GM12891 (cell line): ENCODE measurements at regions not wholly inside any gene's neighbourhood (a gene's known extent, or its start where the extent isn't known, plus 50 kb on each side); places are given as distances from the start of the nearest gene placed in this dataset.
A peak's percentile ranks its signal among the peaks of the same experiment; 100 is the strongest.

Experiments used
- DNase-seq: peaks from one replicate; pipeline ENCODE4 v3.0.0; 2011; ENCODE audit warnings: low spot score; ENCODE audit not compliant: insufficient read length
- FAIRE-seq: peaks from 2 replicates; lab custom pipeline; 2011; peaks lifted over from hg19 to GRCh38; lab: Jason Lieb, UNC
- PAX5 ChIP-seq: IDR thresholded peaks from 2 replicates; pipeline ENCODE4 v1.6.1; 2011; ENCODE audit warnings: low read length, moderate library complexity, mild to moderate bottlenecking; ENCODE audit not compliant: insufficient read depth, severe bottlenecking
- POLR2A ChIP-seq: IDR thresholded peaks from 2 replicates; pipeline ENCODE4 v1.6.1; 2011; ENCODE audit warnings: low read depth, low read length, control low read depth
- POLR2AphosphoS5 ChIP-seq: IDR thresholded peaks from 2 replicates; pipeline ENCODE4 v1.6.1; 2011; ENCODE audit warnings: low read depth, low read length, control low read depth
- POU2F2 ChIP-seq: IDR thresholded peaks from 2 replicates; pipeline ENCODE4 v1.6.1; 2011; ENCODE audit warnings: low read depth, mild to moderate bottlenecking, control low read depth, low read length, moderate library complexity
- SPI1 ChIP-seq: IDR thresholded peaks from 2 replicates; pipeline ENCODE4 v1.6.1; 2011; ENCODE audit warnings: low read depth, low read length, control low read depth
- TAF1 ChIP-seq: IDR thresholded peaks from 2 replicates; pipeline ENCODE4 v1.6.1; 2011; ENCODE audit warnings: low read depth, low read length, control low read depth

- DNase-seq = no peak
- TF ChIP-seq SPI1 (peak; percentile 88), POLR2A (no peak)
- FAIRE-seq = peak; percentile 78
These were observed 94.8 kb upstream of the SGIP1 start for GRCh38 chr1:66439031-66439740.

GRCh38 chr1:66443793-66444192, 90.2 kb upstream of the SGIP1 start:
- FAIRE-seq = no peak
- DNase-seq = no peak
- no peak for TF ChIP-seq TAF1
- TF ChIP-seq POLR2A = no peak
- no peak for TF ChIP-seq SPI1
- TF ChIP-seq POU2F2 = no peak
- no peak for TF ChIP-seq PAX5
- no peak for TF ChIP-seq POLR2AphosphoS5

GRCh38 chr1:66444438-66445265, 89.3 kb upstream of the SGIP1 start:
- no peak for FAIRE-seq
- TF ChIP-seq POU2F2 = no peak
- TF ChIP-seq TAF1 = no peak
- TF ChIP-seq PAX5 = no peak
- no peak for TF ChIP-seq POLR2AphosphoS5
- TF ChIP-seq SPI1 = no peak
- no peak for TF ChIP-seq POLR2A
- DNase-seq = no peak

- no peak for DNase-seq
- TF ChIP-seq POLR2AphosphoS5 = no peak
- TF ChIP-seq POLR2A = peak; percentile 28; the same call in 1 of the 2 replicates
- TF ChIP-seq PAX5 = no peak
- peak; percentile 16; the same call in 1 of the 2 replicates for TF ChIP-seq TAF1
- peak; percentile 7; the same call in 1 of the 2 replicates for TF ChIP-seq POU2F2
- no peak for TF ChIP-seq SPI1
- no peak for FAIRE-seq
These were observed 88.3 kb upstream of the SGIP1 start for GRCh38 chr1:66445492-66446181.

GRCh38 chr1:66446261-66447001, 87.5 kb upstream of the SGIP1 start:
- TF ChIP-seq SPI1 (no peak), TAF1 (no peak), POLR2AphosphoS5 (no peak), POU2F2 (no peak), PAX5 (no peak), POLR2A (no peak)
- FAIRE-seq = peak; percentile 94
- no peak for DNase-seq

GRCh38 chr1:66450043-66450514, 83.9 kb upstream of the SGIP1 start:
- DNase-seq = no peak
- TF ChIP-seq POLR2AphosphoS5 = no peak
- no peak for FAIRE-seq

GRCh38 chr1:66450847-66451246, 83.1 kb upstream of the SGIP1 start:
- no peak for TF ChIP-seq POLR2AphosphoS5
- no peak for TF ChIP-seq POU2F2
- no peak for TF ChIP-seq POLR2A
- no peak for TF ChIP-seq PAX5
- TF ChIP-seq TAF1 = no peak
- no peak for TF ChIP-seq SPI1
- DNase-seq (no peak), FAIRE-seq (no peak)

GRCh38 chr1:66452162-66452561, 81.8 kb upstream of the SGIP1 start:
- TF ChIP-seq POU2F2 (no peak), POLR2AphosphoS5 (no peak), TAF1 (no peak), POLR2A (no peak), SPI1 (no peak), PAX5 (no peak)
- DNase-seq (no peak), FAIRE-seq (no peak)

- TF ChIP-seq TAF1 = no peak
- no peak for TF ChIP-seq POLR2A
- TF ChIP-seq POU2F2 = no peak
- TF ChIP-seq SPI1 = no peak
- no peak for TF ChIP-seq PAX5
- TF ChIP-seq POLR2AphosphoS5 = no peak
- no peak for FAIRE-seq
These were observed 81.0 kb upstream of the SGIP1 start for GRCh38 chr1:66452982-66453381.

More at GRCh38 chr1:66452982-66453381, 81.0 kb upstream of the SGIP1 start:
- no peak for DNase-seq
